Body of pancreas (tissue), 4 donors: ENCODE measurements at regions not wholly inside any gene's neighbourhood (a gene's known extent, or its start where the extent isn't known, plus 50 kb on each side); places are given as distances from the start of the nearest gene placed in this dataset.

Experiments
- POLR2A ChIP-seq, 3 donors: fragments of 450-650 bp; IDR thresholded peaks; one replicate each; pipeline ENCODE4 v1.6.1; 2016; ENCODE audit warnings: antibody characterized with exemption in 3 of 3, mild to moderate bottlenecking in 2 of 3
- TF ChIP-seq, protein P1 (sequence below), 7 experiments: fragments of 450-650 bp in 4 of 7; fragments of 200-600 bp in 3 of 7; sonication (generic) in 3 of 7; IDR thresholded peaks; one replicate each; pipeline ENCODE4 v1.5.1; 2016 to 2019; ENCODE audit warnings: antibody characterized with exemption in 7 of 7

DNA sequence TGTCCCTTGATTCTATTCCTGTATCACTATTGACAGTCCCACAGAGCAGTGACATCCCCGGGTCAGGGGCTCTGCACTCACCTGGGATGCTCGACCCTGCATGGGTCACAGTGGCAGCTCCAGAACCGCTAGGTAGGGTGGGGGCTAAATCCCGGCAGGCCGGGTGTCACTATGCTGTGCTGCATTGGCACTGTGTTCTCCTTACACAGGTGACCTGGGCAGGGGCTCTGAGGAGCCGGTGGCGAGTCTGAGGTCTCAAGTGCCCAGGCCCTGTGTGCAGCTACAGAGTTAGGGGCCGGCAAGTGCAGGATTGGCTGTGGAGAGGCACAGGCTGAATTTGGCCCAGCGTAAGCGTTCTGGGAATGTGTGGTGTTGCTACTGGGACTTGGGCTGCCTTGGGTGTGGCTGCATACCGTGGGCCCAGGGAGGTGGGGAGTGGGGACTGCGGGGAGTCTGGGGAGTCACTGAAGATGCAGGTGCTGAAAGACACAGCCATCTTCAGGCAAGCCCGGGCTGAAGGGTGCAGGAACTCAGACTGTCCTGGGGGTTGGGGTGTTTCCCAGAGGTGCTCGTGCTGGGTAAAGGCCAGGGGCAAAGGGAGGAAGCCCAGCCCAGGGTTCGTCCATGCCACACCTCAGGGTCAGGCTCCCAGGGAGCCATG, 102.6 kb upstream of the PRR20G start:
- TF ChIP-seq, protein P1, sequence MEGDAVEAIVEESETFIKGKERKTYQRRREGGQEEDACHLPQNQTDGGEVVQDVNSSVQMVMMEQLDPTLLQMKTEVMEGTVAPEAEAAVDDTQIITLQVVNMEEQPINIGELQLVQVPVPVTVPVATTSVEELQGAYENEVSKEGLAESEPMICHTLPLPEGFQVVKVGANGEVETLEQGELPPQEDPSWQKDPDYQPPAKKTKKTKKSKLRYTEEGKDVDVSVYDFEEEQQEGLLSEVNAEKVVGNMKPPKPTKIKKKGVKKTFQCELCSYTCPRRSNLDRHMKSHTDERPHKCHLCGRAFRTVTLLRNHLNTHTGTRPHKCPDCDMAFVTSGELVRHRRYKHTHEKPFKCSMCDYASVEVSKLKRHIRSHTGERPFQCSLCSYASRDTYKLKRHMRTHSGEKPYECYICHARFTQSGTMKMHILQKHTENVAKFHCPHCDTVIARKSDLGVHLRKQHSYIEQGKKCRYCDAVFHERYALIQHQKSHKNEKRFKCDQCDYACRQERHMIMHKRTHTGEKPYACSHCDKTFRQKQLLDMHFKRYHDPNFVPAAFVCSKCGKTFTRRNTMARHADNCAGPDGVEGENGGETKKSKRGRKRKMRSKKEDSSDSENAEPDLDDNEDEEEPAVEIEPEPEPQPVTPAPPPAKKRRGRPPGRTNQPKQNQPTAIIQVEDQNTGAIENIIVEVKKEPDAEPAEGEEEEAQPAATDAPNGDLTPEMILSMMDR (IDR thresholded peaks at IDR 0.05), result no peak
- no peak for TF ChIP-seq POLR2A (IDR thresholded peaks at IDR 0.05)
